HCT116 (cell line): ENCODE measurements at regions not wholly inside any gene's neighbourhood (a gene's known extent, or its start where the extent isn't known, plus 50 kb on each side); places are given as distances from the start of the nearest gene placed in this dataset.

Experiments
- ATAC-seq: fragments of 200-7000 bp; cut with Tn5 transposase; 2 replicates; pipeline ENCODE4 v1.9.1; 2020; ENCODE audit warnings: mild to moderate bottlenecking, moderate library complexity
- BruUV-seq: library from RNA; stranded (reverse); fragments of 400-500 nt; replicated peaks from 2 replicates; lab custom pipeline; 2021; lab: Mats Ljungman, UMichigan
- CTCF ChIA-PET: fragments of 300-600 bp; sonication (Branson Sonifier 250); formaldehyde crosslinking; loops from one replicate; lab custom pipeline; 2021; ENCODE audit warnings: antibody characterized with exemption; lab: Charles Lee
- POLR2A ChIA-PET: fragments of 300-600, 350-600 bp; sonication (Branson Sonifier 250); formaldehyde crosslinking; loops from one replicate; lab custom pipeline; 2021; ENCODE audit warnings: antibody characterized with exemption; lab: Charles Lee
- RAD21 ChIA-PET, 2 experiments: fragments of 300-600 bp; sonication (Branson Sonifier 250); formaldehyde crosslinking; loops; one replicate each; lab custom pipeline; 2023; ENCODE audit warnings: low total read pairs in 2 of 2; ENCODE audit not compliant: uncharacterized antibody in 2 of 2, unreplicated experiment in 2 of 2, low non-redundant PET in 1 of 2; lab: Charles Lee
- DNase-seq: peaks from one replicate; pipeline ENCODE4 v3.0.0-alpha.2; 2010; ENCODE audit warnings: low read depth, low spot score
- H2AFZ ChIP-seq: fragments of 200-600 bp; shearing (Covaris generic), sonication (generic); 2 replicates; pipeline ENCODE4 v1.6.1; 2017; ENCODE audit warnings: low read depth, mixed run types, mixed read lengths, antibody characterized with exemption, low read length; ENCODE audit not compliant: poor library complexity, severe bottlenecking
- H3K27ac ChIP-seq: 2 replicates; pipeline ENCODE4 v1.5.1; 2012; ENCODE audit warnings: low read depth, low read length
- H3K27me3 ChIP-seq: fragments of 200-600 bp; sonication (generic); 2 replicates; pipeline ENCODE4 v1.6.1; 2016; ENCODE audit warnings: mixed run types, low read length, mixed read lengths; ENCODE audit not compliant: insufficient read depth
- H3K36me3 ChIP-seq, 2 experiments: fragments of 200-500 bp in 1 of 2; fragments of 200-600 bp in 1 of 2; sonication (Bioruptor generic) in 1 of 2; sonication (generic) in 1 of 2; 2 replicates each; pipeline versions ENCODE4 v1.5.1 to v1.6.1; 2014 to 2016; ENCODE audit warnings: low read length in 2 of 2, inconsistent platforms in 1 of 2, mixed read lengths in 1 of 2, mixed run types in 1 of 2; ENCODE audit not compliant: insufficient read depth in 2 of 2, control insufficient read depth in 1 of 2
- H3K4me1 ChIP-seq, 2 experiments: fragments of 200-600 bp in 1 of 2; sonication (generic) in 1 of 2; 2 replicates each; pipeline versions ENCODE4 v1.5.1 to v1.6.1; 2012 to 2017; ENCODE audit warnings: low read length in 2 of 2, inconsistent platforms in 1 of 2, mild to moderate bottlenecking in 1 of 2, mixed read lengths in 1 of 2, mixed run types in 1 of 2, moderate library complexity in 1 of 2; ENCODE audit not compliant: insufficient read depth in 2 of 2, control insufficient read depth in 1 of 2
- H3K4me2 ChIP-seq: fragments of 200-600 bp; sonication (generic); 2 replicates; pipeline ENCODE4 v1.6.1; 2017; ENCODE audit warnings: mixed run types, low read length, mixed read lengths
- H3K4me3 ChIP-seq, 2 experiments: fragments of 200-600 bp in 1 of 2; sonication (generic) in 1 of 2; replicated peaks in 1 of 2; 2 replicates each; pipeline ENCODE4 v1.5.1; 2011 to 2016; ENCODE audit warnings: low read length in 2 of 2, control low read depth in 1 of 2, low read depth in 1 of 2, mild to moderate bottlenecking in 1 of 2, mixed read lengths in 1 of 2, mixed run types in 1 of 2
- H3K79me2 ChIP-seq: fragments of 200-600 bp; sonication (generic); 2 replicates; pipeline ENCODE4 v1.6.1; 2017; ENCODE audit warnings: mild to moderate bottlenecking, mixed run types, low read length, moderate library complexity, mixed read lengths; ENCODE audit not compliant: insufficient read depth
- H3K9ac ChIP-seq: fragments of 200-600 bp; sonication (generic); 2 replicates; pipeline ENCODE4 v1.6.1; 2016; ENCODE audit warnings: low read length, mixed read lengths
- H3K9me2 ChIP-seq: fragments of 200-600 bp; sonication (generic), shearing (Covaris generic); 2 replicates; pipeline ENCODE4 v1.6.1; 2017; ENCODE audit warnings: mixed run types, mild to moderate bottlenecking, moderate library complexity; ENCODE audit not compliant: insufficient read depth
- H3K9me3 ChIP-seq, 2 experiments: fragments of 200-500 bp in 1 of 2; fragments of 200-600 bp in 1 of 2; sonication (Bioruptor generic) in 1 of 2; sonication (generic) in 1 of 2; 2 replicates each; pipeline ENCODE4 v1.6.1; 2014 to 2017; ENCODE audit warnings: low read length in 2 of 2, mixed read lengths in 2 of 2, inconsistent platforms in 1 of 2, low read depth in 1 of 2, mild to moderate bottlenecking in 1 of 2, mixed run types in 1 of 2, moderate library complexity in 1 of 2; ENCODE audit not compliant: control insufficient read depth in 1 of 2, insufficient read depth in 1 of 2
- H4K20me1 ChIP-seq: fragments of 200-600 bp; sonication (generic), shearing (Covaris generic); 2 replicates; pipeline ENCODE4 v1.6.1; 2017; ENCODE audit warnings: mixed run types, mild to moderate bottlenecking, moderate library complexity; ENCODE audit not compliant: insufficient read depth
- ATF3 ChIP-seq: IDR thresholded peaks from 2 replicates; pipeline ENCODE4 v1.6.1; 2012
- CBX3 ChIP-seq: IDR thresholded peaks from 2 replicates; pipeline ENCODE4 v1.6.1; 2012; ENCODE audit warnings: low read depth
- CEBPB ChIP-seq: IDR thresholded peaks from 2 replicates; pipeline ENCODE4 v1.6.1; 2012; ENCODE audit warnings: low read depth
- EGR1 ChIP-seq: IDR thresholded peaks from 2 replicates; pipeline ENCODE4 v1.6.1; 2012; ENCODE audit warnings: low read depth
- ELF1 ChIP-seq: IDR thresholded peaks from 2 replicates; pipeline ENCODE4 v1.6.1; 2012; ENCODE audit warnings: low read depth, borderline replicate concordance
- EZH2 ChIP-seq: fragments of 200-600 bp; sonication (generic); IDR thresholded peaks from 2 replicates; pipeline ENCODE4 v1.6.1; 2017; ENCODE audit warnings: antibody characterized with exemption, mixed run types
- FOSL1 ChIP-seq: IDR thresholded peaks from 2 replicates; pipeline ENCODE4 v1.6.1; 2012; ENCODE audit warnings: low read depth
- MAX ChIP-seq: IDR thresholded peaks from 2 replicates; pipeline ENCODE4 v1.6.1; 2012
- POLR2AphosphoS5 ChIP-seq: IDR thresholded peaks from 2 replicates; pipeline ENCODE4 v1.6.1; 2011; ENCODE audit warnings: mild to moderate bottlenecking, low read depth, low read length, moderate library complexity
- SIN3A ChIP-seq: IDR thresholded peaks from 2 replicates; pipeline ENCODE4 v1.6.1; 2012; ENCODE audit warnings: low read depth
- SRF ChIP-seq: IDR thresholded peaks from 2 replicates; pipeline ENCODE4 v1.6.1; 2012; ENCODE audit warnings: low read depth
- YY1 ChIP-seq: IDR thresholded peaks from 2 replicates; pipeline ENCODE4 v1.6.1; 2011; ENCODE audit warnings: low read length, low read depth, moderate library complexity, mild to moderate bottlenecking; ENCODE audit not compliant: insufficient replicate concordance; ENCODE audit errors: extremely low read depth
- ZNF274 ChIP-seq: fragments of 200-500 bp; sonication (Bioruptor generic); IDR thresholded peaks from 2 replicates; pipeline ENCODE4 v1.6.1; 2014; ENCODE audit warnings: mild to moderate bottlenecking, low read depth, low read length, inconsistent platforms
- intact Hi-C: fragments of 100-400 bp; cut with micrococcal nuclease; formaldehyde crosslinking; loops from 2 replicates; pipeline ENCODE4 v1.10.0; 2022

- TF ChIP-seq ZNF274 (no peak), SIN3A (no peak), EGR1 (no peak), EZH2 (no peak)
Observed at GRCh38 chr9:106722051-106722753, 140.8 kb upstream of the ZNF462 start (continued).

GRCh38 chr9:106723926-106724325, 139.0 kb upstream of the ZNF462 start:
- Histone ChIP-seq H3K4me2 (no peak overlapping the region), H3K9me2 (no peaks in the 10 kb centered on the region), H3K79me2 (no peaks in the 10 kb centered on the region), H3K27me3 (no peaks in the 10 kb centered on the region), H2AFZ (no peak overlapping the region), H3K4me3 (no peak overlapping the region), H3K27ac (no peak overlapping the region), H4K20me1 (no peaks in the 10 kb centered on the region), H3K4me1 (no peaks in the 10 kb centered on the region), H3K9ac (no peak overlapping the region), H3K36me3 (no peaks in the 10 kb centered on the region), H3K9me3 (no peaks in the 10 kb centered on the region)
- ChIA-PET RAD21 (no interaction called here), CTCF (no interaction called here), POLR2A (no interaction called here)
- no TSS peak for BruUV-seq
- no peak for TF ChIP-seq CBX3
- no peak for TF ChIP-seq MAX
- TF ChIP-seq CEBPB: no peak
- TF ChIP-seq EZH2: no peak
- DNase-seq (no peak), ATAC-seq (no peak)
- intact Hi-C loops: no loop called here

GRCh38 chr9:106724566-106724965, 138.4 kb upstream of the ZNF462 start:
- no peaks in the 10 kb centered on the region for H3K79me2 ChIP-seq
- CTCF ChIA-PET: no interaction called here
- no peaks in the 10 kb centered on the region for H3K9me2 ChIP-seq
- DNase-seq: no peak
- H3K4me3 ChIP-seq: no peak overlapping the region
- intact Hi-C loops: no loop called here
- no peak overlapping the region for H3K9ac ChIP-seq
- H4K20me1 ChIP-seq: no peaks in the 10 kb centered on the region
- POLR2A ChIA-PET: no interaction called here
- no TSS peak for BruUV-seq
- no peak overlapping the region for H3K4me2 ChIP-seq
- RAD21 ChIA-PET: no interaction called here
- TF ChIP-seq SIN3A (no peak), POLR2AphosphoS5 (no peak), ZNF274 (no peak), ATF3 (no peak), SRF (no peak), ELF1 (no peak), CBX3 (no peak), FOSL1 (no peak), YY1 (no peak)
- TF ChIP-seq, all 23 proteins: peak for 0
- no peak overlapping the region for H2AFZ ChIP-seq
- no peaks in the 10 kb centered on the region for H3K27me3 ChIP-seq
- no peaks in the 10 kb centered on the region for H3K9me3 ChIP-seq
- H3K4me1 ChIP-seq: no peaks in the 10 kb centered on the region
- H3K27ac ChIP-seq: no peak overlapping the region
- ATAC-seq: no peak
- no peaks in the 10 kb centered on the region for H3K36me3 ChIP-seq
